ENCODE measurements at regions not wholly inside any gene's neighbourhood (a gene's known extent, or its start where the extent isn't known, plus 50 kb on each side); places are given as distances from the start of the nearest gene placed in this dataset.

- TF ChIP-seq, protein P1, sequence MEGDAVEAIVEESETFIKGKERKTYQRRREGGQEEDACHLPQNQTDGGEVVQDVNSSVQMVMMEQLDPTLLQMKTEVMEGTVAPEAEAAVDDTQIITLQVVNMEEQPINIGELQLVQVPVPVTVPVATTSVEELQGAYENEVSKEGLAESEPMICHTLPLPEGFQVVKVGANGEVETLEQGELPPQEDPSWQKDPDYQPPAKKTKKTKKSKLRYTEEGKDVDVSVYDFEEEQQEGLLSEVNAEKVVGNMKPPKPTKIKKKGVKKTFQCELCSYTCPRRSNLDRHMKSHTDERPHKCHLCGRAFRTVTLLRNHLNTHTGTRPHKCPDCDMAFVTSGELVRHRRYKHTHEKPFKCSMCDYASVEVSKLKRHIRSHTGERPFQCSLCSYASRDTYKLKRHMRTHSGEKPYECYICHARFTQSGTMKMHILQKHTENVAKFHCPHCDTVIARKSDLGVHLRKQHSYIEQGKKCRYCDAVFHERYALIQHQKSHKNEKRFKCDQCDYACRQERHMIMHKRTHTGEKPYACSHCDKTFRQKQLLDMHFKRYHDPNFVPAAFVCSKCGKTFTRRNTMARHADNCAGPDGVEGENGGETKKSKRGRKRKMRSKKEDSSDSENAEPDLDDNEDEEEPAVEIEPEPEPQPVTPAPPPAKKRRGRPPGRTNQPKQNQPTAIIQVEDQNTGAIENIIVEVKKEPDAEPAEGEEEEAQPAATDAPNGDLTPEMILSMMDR (IDR thresholded peaks at IDR 0.05): no peak
- TF ChIP-seq EP300 (IDR thresholded peaks at IDR 0.05; ENCODE audit: low read depth): no peak
Observed at GRCh38 chr1:114272593-114272992, 118.9 kb upstream of the SYT6 start.

All from transverse colon (tissue), 3 donors.